NCI-H446 (cell line): ENCODE measurements at regions not wholly inside any gene's neighbourhood (a gene's known extent, or its start where the extent isn't known, plus 50 kb on each side); places are given as distances from the start of the nearest gene placed in this dataset.
A peak's percentile ranks its signal among the peaks of the same experiment; 100 is the strongest.

Source experiments
- DNase-seq, 2 experiments: peaks; one replicate each; lab custom pipeline; 2025; lab: John Stamatoyannopoulos, UW

- no peak for DNase-seq
Observed at GRCh38 chr5:74954919-74955318, 88.7 kb upstream of the FAM169A start.

- DNase-seq: no peak
Observed at GRCh38 chr5:74953937-74954720, 87.9 kb upstream of the FAM169A start.

GRCh38 chr5:74953554-74953936 is 87.4 kb upstream of the FAM169A start:
- DNase-seq: no peak

DNA sequence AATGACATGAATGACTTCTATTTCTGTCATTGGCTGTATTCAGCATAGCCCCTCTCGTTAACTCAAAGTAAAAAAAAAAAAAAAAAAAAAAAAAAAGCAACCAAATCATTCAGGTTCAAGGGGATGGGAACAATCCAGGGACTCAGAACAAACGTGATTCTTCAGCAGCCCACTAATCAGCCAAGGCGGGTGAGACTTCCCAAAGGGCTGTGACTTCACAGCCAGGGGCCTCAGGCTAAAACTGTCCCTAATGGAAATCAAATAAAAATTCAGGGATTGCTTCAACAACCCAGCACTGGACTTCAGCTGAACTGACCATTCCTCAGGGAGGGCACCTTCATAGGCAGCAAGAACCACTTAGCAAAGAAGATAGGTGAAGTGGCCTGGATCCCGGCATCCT is 86.2 kb upstream of the FAM169A start:
- no peak for DNase-seq

- DNase-seq: no peak
Observed at GRCh38 chr5:74951865-74952264, 85.7 kb upstream of the FAM169A start.

DNA sequence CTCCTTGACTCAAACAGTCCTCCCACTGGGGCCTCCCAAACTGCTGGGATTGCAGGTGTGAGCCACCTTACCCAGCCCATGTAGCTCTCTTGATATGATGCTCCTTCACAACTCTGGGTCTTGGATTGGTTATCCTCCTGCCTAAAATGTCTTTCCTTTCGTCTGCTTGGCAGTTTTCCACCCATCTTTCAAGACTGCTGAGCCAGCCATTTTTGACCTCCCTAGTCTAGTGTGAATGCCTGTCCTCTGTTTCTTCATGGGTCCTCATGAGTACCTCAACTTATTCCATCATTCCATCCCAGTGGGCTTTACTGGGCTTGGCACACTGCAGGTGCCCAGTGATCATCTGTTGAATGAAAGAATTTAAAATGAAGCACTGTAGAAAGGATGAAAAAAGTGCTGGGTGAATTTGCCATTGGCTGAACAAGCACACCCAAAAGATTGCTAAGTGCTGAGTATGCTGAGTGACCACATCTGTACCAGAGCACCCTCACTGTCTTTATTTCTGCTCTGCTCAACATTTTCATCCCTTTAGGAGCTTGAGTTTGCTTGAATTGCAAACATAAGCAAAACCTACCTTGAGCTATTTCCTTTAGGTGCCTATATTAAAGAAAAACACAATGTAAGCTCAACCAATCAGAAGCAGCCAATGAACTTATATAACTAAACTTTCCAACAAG is 84.8 kb upstream of the FAM169A start:
- DNase-seq: no peak

DNA sequence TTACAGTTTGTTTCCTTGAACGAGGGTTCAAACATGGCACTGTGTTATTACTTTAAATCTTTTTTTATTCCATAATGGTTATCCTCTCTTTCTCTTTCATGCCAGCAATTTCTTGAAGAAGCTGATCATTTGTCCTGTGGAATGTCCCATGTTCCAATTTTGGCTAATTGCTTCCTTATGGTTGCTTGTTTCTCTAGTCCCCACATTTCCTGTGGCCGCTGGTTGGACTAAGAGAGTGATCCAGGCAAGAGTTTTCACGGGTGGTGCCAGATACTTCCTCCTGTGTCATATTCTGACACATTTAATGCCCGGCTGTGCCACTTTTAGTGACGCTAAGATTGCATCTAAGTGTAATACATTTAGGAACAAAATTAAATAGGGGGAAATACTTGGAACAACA is 83.8 kb upstream of the FAM169A start:
- DNase-seq: no peak

DNA sequence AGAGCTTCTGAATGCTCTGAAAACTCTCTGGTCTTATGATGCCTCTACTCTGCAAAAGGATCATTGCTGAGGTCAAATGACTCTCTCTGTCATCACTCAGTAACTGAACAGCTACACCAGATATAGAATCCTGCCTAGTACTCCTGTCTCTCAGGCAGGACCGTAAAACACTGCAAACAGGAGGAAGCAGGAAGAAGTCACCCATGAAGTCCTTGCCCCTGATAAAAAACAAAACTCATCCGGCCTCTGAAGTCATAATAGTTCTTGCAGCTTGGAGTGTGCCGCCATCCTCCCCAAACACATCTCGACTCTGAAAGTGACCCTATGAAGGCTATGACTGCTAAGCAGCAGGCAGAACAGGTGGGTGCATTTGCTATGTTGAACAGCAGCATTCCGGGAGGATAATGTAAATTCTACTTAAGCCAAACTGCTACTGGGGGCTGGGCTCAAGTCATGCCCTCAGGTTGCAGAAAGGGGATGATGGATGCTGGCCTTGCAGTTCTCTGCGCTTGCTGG is 81.9 kb upstream of the FAM169A start:
- DNase-seq: no peak

GRCh38 chr5:74946471-74946870 is 80.3 kb upstream of the FAM169A start:
- DNase-seq: no peak

GRCh38 chr5:74945561-74946165 is 79.5 kb upstream of the FAM169A start:
- DNase-seq: no peak

DNA sequence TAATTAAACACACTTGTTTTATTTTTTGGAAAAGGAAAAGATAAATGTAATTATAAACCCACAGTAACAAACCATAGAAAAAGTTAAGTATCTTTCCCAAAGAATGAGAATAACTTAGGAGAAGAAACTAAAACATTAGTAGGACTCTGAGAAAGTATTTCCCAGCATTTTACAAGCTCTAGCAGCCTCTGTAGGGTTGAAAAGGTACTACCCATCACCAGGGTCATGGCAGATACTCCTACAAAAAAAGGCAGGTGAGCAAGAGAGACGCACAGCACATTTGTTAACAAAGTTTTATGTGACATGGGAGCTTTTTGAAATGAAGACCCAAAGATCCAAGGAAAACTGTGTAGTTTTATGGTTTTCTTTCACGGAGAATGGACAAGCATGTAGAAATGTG is 77.7 kb upstream of the FAM169A start:
- no peak for DNase-seq

DNA sequence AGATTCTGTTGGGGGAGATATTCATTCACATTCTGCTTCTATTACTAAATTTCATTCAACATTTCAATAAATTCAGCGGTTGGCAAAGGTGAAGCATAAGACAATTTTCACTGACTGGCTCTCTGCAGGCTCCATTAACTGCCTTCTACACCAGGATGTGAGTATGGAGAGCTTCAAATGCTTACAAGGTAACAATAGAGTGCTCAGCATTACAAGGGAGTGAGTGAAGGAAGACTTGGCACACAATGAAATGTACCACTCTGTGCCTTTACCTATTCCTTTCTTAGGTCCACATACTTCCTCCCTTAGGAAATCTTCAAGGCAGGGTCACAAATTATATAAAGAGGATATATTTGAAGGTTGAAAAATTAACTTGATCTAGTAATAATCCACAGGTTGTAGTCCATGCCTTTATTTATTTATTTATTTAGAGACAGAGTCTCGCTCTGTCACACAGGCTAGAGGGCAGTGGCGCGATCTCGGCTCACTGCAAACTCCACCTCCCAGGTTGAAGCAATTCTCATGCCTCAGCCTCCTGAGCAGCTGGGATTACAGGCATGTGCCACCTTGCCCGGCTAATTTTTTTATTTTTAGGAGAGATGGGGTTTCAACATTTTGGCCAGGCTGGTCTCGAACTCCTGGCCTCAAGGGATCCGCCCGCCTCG is 76.6 kb upstream of the FAM169A start:
- no peak for DNase-seq

DNA sequence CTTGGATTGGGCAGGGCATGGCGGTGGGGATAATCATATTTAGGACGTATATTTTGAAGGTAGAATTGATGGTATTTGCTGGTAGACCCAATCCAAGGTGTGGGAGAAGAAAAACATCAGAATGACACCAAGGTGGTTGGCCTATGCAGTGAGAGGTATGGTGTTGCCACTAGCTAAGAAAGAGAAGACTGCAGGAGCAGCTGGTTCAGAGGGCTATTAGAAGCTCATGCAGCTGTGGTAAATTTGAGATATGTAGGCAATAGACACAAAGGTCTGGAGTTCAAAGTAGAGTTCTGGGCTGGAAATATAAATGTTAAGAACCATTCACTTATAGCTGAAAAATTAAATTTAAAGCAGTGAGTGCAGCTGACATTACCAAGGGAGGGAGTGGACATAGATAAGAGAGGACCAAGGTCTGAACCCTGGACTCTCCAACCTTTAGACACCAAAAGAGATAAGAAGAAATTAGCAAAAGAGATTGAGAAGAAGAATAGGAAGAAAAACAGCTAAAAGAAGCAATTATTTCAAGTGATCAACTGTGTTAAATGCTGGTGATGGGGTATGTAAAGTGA is 74.7 kb upstream of the FAM169A start:
- no peak for DNase-seq

DNA sequence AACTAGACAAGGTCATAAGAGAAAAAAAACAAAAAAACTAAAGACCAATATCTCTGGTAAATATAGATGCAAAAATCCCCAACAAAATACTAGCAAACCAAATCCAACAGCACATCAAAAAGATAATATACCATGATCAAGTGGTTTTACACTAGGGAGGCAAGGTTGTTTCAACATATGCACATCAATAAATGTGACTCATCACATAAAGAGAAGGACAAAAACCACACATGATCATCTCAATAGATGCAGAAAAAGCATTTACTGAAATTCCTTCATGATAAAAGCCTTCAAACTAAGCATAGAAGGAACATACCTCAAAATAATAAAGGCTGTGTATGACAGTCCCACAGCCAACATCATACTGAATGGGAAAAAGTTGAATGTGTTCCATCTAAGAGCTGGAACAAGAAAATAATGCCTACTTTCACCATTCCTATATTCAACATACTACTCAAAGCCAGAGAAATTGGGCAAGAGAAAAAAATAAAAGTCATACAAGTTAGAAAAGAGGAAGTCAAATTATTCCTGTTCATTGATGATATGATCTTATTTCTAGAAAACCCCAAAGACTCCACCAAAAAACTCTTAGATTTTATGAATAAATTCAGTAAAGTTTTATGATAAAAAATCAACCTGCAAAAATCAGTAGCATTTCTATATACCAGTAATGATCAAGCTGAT is 72.2 kb upstream of the FAM169A start:
- DNase-seq: no peak

GRCh38 chr5:74935752-74936091 is 69.5 kb upstream of the FAM169A start:
- no peak for DNase-seq

DNA sequence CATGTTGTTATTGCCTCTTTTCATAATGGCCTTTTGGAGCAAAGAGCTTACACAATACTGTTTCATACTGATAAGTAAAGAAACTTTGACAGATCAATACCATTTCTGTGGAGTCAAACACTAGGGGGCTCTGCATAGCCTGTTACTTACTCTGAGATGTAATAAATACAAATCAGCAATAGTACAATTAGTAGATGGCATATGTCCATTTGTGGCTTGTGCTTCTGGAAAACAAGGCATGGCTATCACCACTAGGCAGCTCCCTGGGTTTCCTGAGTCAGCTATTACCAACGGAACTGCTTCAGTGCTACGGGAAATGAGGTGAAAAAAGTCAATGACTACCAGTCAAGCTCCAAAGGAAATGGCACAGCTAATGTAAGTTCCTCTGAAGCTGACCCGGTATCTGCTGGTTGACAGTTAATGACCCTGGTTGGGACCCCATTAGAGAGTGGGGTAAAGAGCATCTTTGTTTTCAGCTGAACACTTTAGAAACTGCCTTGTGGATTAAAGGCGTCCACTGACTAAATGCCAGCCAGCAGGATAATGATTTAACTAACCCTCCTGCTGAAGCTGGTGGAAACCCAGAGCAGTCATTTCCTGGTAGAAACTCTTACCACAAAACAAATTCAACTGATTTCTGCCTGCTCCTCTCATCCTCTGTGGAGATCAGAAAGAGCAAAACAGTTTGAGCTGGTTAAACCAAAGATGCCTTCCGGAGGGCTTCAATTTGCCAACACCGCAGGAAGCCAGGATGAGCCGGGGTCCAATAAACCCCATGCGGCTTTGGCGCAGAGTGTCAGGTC is 69.0 kb upstream of the FAM169A start:
- DNase-seq: peak in 1 of 2 experiments; percentile 26

DNA sequence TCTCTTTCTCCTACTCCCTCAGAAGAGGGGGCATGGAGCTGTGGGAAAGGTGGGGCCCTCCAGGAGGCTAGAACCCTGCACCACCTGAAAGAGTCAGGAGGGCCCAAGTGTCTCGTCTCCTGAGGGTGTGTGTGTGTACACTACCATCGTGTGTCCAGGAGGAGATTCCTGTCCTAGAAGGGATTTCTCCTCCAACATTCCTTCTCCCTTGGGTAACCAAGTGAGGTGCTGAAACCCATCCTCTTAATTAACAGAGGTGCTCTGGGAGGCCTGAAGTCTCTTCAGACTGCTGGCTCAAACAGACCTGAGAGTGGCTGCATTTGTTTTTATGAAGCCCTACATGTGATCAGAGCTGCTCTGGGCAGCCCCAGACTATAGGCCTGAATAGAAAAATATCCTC is 61.1 kb upstream of the FAM169A start:
- DNase-seq: no peak

DNA sequence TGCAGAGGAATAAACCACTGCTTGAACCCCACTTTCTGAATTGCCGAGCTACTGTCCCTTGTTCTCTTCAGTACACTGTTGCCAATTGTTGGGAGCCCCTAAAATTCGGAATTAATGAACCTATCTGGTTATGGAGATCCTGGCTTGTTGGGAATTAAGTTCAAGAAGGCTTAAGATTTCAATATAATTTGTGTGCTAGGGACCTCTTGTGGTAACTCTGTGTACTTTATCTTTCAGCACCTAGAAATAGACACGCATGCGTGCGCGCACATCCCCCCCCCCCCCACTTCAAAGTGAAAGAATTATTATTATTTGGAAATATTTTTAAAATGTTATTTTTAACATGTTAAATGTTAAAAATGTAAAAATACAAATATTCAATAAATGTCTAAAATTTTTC is 53.3 kb upstream of the FAM169A start:
- peak in 1 of 2 experiments; percentile 69 for DNase-seq

GRCh38 chr5:74919041-74919440 is 52.9 kb upstream of the FAM169A start:
- no peak for DNase-seq

- no peak for DNase-seq
Observed at GRCh38 chr5:74918232-74918669, 52.1 kb upstream of the FAM169A start.
